Vagina (tissue), 2 donors: ENCODE measurements at regions not wholly inside any gene's neighbourhood (a gene's known extent, or its start where the extent isn't known, plus 50 kb on each side); places are given as distances from the start of the nearest gene placed in this dataset.

ENCODE experiments used
- CTCF ChIP-seq, 3 experiments: fragments of 450-650 bp in 2 of 3; fragments of 200-600 bp in 1 of 3; sonication (generic) in 1 of 3; IDR thresholded peaks; one replicate each; pipeline ENCODE4 v1.5.1; 2017 to 2019; ENCODE audit warnings: antibody characterized with exemption in 3 of 3, mild to moderate bottlenecking in 2 of 3, moderate library complexity in 2 of 3
- POLR2A ChIP-seq, 2 donors: fragments of 450-650 bp; IDR thresholded peaks; one replicate each; pipeline ENCODE4 v1.6.1; 2017; ENCODE audit warnings: antibody characterized with exemption in 2 of 2, mild to moderate bottlenecking in 2 of 2, moderate library complexity in 2 of 2

GRCh38 chr18:45221363-45221762 lies 393.9 kb upstream of the SLC14A2 start:
- TF ChIP-seq POLR2A (IDR thresholded peaks at IDR 0.05) (no peak), CTCF (IDR thresholded peaks at IDR 0.05) (no peak)
